ENCODE measurements at regions not wholly inside any gene's neighbourhood (a gene's known extent, or its start where the extent isn't known, plus 50 kb on each side); places are given as distances from the start of the nearest gene placed in this dataset.

DNA sequence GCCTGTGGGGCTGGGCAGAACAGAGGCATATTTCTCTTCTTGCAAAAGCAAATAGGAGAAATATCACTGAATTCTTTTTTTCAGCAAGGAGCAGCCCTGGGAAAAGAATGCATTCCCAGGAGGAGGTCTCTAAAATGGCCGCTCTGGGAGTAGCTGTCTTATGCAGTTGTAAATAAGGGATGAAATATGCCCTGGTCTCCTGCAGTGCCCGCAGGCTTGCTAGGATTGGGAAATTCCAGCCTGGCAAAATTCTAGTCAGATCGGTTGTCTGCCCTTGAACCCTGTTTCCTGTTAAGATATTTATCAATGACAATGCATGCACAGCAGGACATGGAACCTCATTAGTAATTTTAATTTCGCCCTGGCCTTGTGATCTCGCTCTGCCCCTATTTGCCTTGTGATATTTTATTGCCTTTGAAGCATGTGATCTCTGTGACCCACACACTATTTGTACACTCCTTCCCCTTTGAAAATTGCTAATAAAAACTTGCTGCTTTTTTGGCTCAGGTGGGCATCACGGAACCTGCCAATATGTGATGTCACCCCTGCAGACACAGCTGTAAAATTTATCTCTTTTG is 1993.2 kb downstream of the PCDH9 start:
- TF ChIP-seq ZNF274 (IDR thresholded peaks at IDR 0.05; ENCODE audit: low read depth, low read length) (no peak), YY1 (IDR thresholded peaks at IDR 0.05; ENCODE audit: insufficient read depth, insufficient read length) (no peak)
